Neutrophil (primary cell): ENCODE measurements at regions not wholly inside any gene's neighbourhood (a gene's known extent, or its start where the extent isn't known, plus 50 kb on each side); places are given as distances from the start of the nearest gene placed in this dataset.
"Not testable (repeated sequence)": the region's sequence is repeated elsewhere in the genome, so short reads cannot be mapped to it uniquely, and the experiment has no call there.

Experiments
- H3K27ac ChIP-seq: fragments of 200-600 bp; sonication (generic); 2 replicates; pipeline ENCODE4 v1.5.1; 2016; ENCODE audit warnings: mild to moderate bottlenecking, moderate library complexity
- H3K27me3 ChIP-seq: fragments of 200-600 bp; sonication (generic); 2 replicates; pipeline ENCODE4 v1.6.0; 2016; ENCODE audit warnings: mild to moderate bottlenecking
- H3K36me3 ChIP-seq: fragments of 200-600 bp; sonication (generic); 2 replicates; pipeline ENCODE4 v1.5.1; 2017
- H3K4me1 ChIP-seq, 2 experiments: fragments of 200-600 bp in 1 of 2; sonication (generic) in 1 of 2; 1 replicate in 1 of 2; 2 replicates in 1 of 2; pipeline versions ENCODE4 v1.5.1 to v1.6.1; 2013 to 2016; ENCODE audit warnings: low read depth in 1 of 2, low read length in 1 of 2, mild to moderate bottlenecking in 1 of 2, moderate library complexity in 1 of 2; ENCODE audit not compliant: control insufficient read depth in 1 of 2, insufficient read depth in 1 of 2
- H3K4me3 ChIP-seq, 2 experiments: fragments of 200-600 bp in 1 of 2; sonication (generic) in 1 of 2; 1 replicate in 1 of 2; 2 replicates in 1 of 2; pipeline ENCODE4 v1.5.1; 2013 to 2016; ENCODE audit warnings: low read depth in 1 of 2, low read length in 1 of 2, mild to moderate bottlenecking in 1 of 2, moderate library complexity in 1 of 2
- H3K9me3 ChIP-seq: fragments of 200-600 bp; sonication (generic); 2 replicates; pipeline ENCODE4 v1.5.1; 2016
- CTCF ChIP-seq: fragments of 200-600 bp; sonication (generic); IDR thresholded peaks from 2 replicates; pipeline ENCODE4 v1.5.1; 2016; ENCODE audit warnings: antibody characterized with exemption

GRCh38 chr13:90652036-90652435, 695.5 kb upstream of the MIR17HG start:
- no peak for TF ChIP-seq CTCF
- H3K4me3 ChIP-seq, result no peak overlapping the region

DNA sequence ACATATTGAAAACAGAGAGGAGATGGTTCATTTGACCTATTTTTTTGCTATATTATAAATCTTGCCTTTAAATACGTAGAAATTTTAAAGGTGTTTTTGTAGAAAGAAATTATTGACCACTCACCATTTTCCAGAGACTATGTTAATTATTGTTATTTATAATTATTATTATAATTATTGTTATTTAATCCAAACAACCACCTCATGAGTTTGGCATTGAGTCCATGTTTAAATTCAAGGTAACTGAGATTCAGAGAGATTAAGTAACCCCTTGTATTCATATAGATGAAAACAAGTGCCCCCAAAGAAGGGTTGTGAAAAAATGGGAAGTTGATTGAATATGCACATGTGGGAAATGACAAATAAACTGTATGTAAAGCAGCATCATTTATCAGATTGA, 692.5 kb upstream of the MIR17HG start:
- Histone ChIP-seq H3K36me3 (no peaks in the 10 kb centered on the region), H3K4me1 (no peaks in the 10 kb centered on the region), H3K27ac (no peak overlapping the region), H3K27me3 (no peaks in the 10 kb centered on the region), H3K4me3 (no peak overlapping the region), H3K9me3 (no peaks in the 10 kb centered on the region)
- no peak for TF ChIP-seq CTCF

More at GRCh38 chr13:90652036-90652435, 695.5 kb upstream of the MIR17HG start:
- H3K9me3 ChIP-seq, result no peaks in the 10 kb centered on the region
- H3K27ac ChIP-seq, result no peak overlapping the region
- no peaks in the 10 kb centered on the region for H3K4me1 ChIP-seq
- no peaks in the 10 kb centered on the region for H3K36me3 ChIP-seq
- H3K27me3 ChIP-seq, result no peaks in the 10 kb centered on the region

- not testable (repeated sequence) for H3K36me3 ChIP-seq, H3K9me3 ChIP-seq, H3K27ac ChIP-seq, H3K4me1 ChIP-seq, H3K27me3 ChIP-seq, H3K4me3 ChIP-seq
These were observed 683.3 kb upstream of the MIR17HG start for GRCh38 chr13:90664200-90664599.

DNA sequence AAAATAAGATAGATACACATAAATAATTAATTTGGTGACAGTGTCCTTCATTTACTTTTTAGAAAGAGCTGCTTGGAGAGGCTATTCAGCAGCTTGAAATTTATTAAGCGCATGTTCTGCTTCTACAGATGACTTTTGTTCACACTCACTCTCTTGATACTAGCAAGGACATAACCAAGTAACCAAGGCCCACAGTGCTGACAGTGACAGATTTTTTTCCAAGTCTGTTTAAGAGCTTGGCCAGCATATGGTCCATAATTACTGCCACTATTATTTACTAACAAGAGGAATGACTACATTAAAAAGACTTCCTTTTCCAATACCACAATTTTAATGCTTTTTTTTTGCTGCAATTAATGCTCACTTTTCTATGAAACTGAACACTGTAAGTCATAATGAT, 673.7 kb upstream of the MIR17HG start:
- Histone ChIP-seq H3K27me3 (no peaks in the 10 kb centered on the region), H3K36me3 (no peaks in the 10 kb centered on the region), H3K4me3 (no peak overlapping the region), H3K4me1 (no peaks in the 10 kb centered on the region), H3K9me3 (no peaks in the 10 kb centered on the region), H3K27ac (no peak overlapping the region)
- no peak for TF ChIP-seq CTCF

DNA sequence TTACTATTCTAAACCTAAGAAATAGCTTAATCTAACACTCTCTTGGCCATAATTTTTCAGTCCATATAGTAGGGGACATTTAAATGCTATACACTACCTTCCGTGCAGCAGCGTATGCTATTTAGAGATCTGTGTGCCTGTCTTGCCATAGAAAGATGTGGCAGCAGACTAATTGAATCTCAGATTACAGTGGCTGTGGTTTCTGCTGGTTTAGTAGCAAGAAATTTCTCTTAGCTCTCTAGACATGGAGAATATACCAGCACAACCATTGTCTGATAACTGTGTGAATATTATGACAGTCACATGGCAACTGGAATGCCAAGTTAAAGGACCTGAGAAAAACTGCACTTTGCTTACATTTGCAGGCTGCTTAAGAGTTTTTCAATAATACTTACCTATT, 672.4 kb upstream of the MIR17HG start:
- H3K27ac ChIP-seq, result no peak overlapping the region
- H3K4me1 ChIP-seq, result no peaks in the 10 kb centered on the region
- H3K36me3 ChIP-seq, result no peaks in the 10 kb centered on the region
- no peak for TF ChIP-seq CTCF
- no peaks in the 10 kb centered on the region for H3K9me3 ChIP-seq
- H3K27me3 ChIP-seq, result no peaks in the 10 kb centered on the region
- no peak overlapping the region for H3K4me3 ChIP-seq

- no peaks in the 10 kb centered on the region for H3K4me1 ChIP-seq
- H3K4me3 ChIP-seq, result no peak overlapping the region
- TF ChIP-seq CTCF, result no peak
- H3K9me3 ChIP-seq, result no peaks in the 10 kb centered on the region
- no peak overlapping the region for H3K27ac ChIP-seq
- no peaks in the 10 kb centered on the region for H3K27me3 ChIP-seq
- no peaks in the 10 kb centered on the region for H3K36me3 ChIP-seq
These were observed 666.7 kb upstream of the MIR17HG start for GRCh38 chr13:90680826-90681225.
